GM21528 (cell line): ENCODE measurements at regions not wholly inside any gene's neighbourhood (a gene's known extent, or its start where the extent isn't known, plus 50 kb on each side); places are given as distances from the start of the nearest gene placed in this dataset.
"Not testable (repeated sequence)": the region's sequence is repeated elsewhere in the genome, so short reads cannot be mapped to it uniquely, and the experiment has no call there.

Source experiments
- ATAC-seq: cut with Tn5 transposase; IDR thresholded peaks from one replicate; pipeline ENCODE4 v1.9.1; 2021; ENCODE audit warnings: mild to moderate bottlenecking, moderate library complexity; ENCODE audit not compliant: unreplicated experiment, low FRiP score

GRCh38 chr11:86150847-86151173 lies 81.9 kb upstream of the PICALM start:
- no peak for ATAC-seq

- ATAC-seq, result no peak
These were observed 80.9 kb upstream of the PICALM start for GRCh38 chr11:86149792-86150191.

- ATAC-seq, result no peak
These were observed 79.5 kb upstream of the PICALM start for GRCh38 chr11:86148345-86148747.

GRCh38 chr11:86147004-86147403 lies 78.1 kb upstream of the PICALM start:
- ATAC-seq, result no peak

GRCh38 chr11:86145439-86146156 lies 76.7 kb upstream of the PICALM start:
- ATAC-seq, result no peak

GRCh38 chr11:86144846-86145245 lies 76.0 kb upstream of the PICALM start:
- no peak for ATAC-seq

- not testable (repeated sequence) for ATAC-seq
These were observed 75.2 kb upstream of the PICALM start for GRCh38 chr11:86144087-86144486.

GRCh38 chr11:86143087-86144030 lies 74.5 kb upstream of the PICALM start:
- ATAC-seq, result peak; percentile 44

- ATAC-seq, result no peak
These were observed 73.3 kb upstream of the PICALM start for GRCh38 chr11:86142170-86142569.

GRCh38 chr11:86141727-86142126 lies 72.8 kb upstream of the PICALM start:
- no peak for ATAC-seq

- ATAC-seq, result no peak
These were observed 71.6 kb upstream of the PICALM start for GRCh38 chr11:86140334-86140990.

- ATAC-seq, result peak; percentile 76
These were observed 70.1 kb upstream of the PICALM start for GRCh38 chr11:86138958-86139357.

- ATAC-seq, result no peak
These were observed 67.7 kb upstream of the PICALM start for GRCh38 chr11:86136538-86136937.

GRCh38 chr11:86135319-86135714 lies 66.4 kb upstream of the PICALM start:
- no peak for ATAC-seq

- ATAC-seq, result no peak
These were observed 65.9 kb upstream of the PICALM start for GRCh38 chr11:86134580-86135318.

- no peak for ATAC-seq
These were observed 63.9 kb upstream of the PICALM start for GRCh38 chr11:86132667-86133249.

- ATAC-seq, result no peak
These were observed 61.1 kb upstream of the PICALM start for GRCh38 chr11:86129740-86130540.

- no peak for ATAC-seq
These were observed 60.0 kb upstream of the PICALM start for GRCh38 chr11:86128914-86129313.

- no peak for ATAC-seq
These were observed 58.0 kb upstream of the PICALM start for GRCh38 chr11:86126862-86127261.
